GM12864 (cell line): ENCODE measurements at regions not wholly inside any gene's neighbourhood (a gene's known extent, or its start where the extent isn't known, plus 50 kb on each side); places are given as distances from the start of the nearest gene placed in this dataset.

Experiments
- DNase-seq: peaks from one replicate; pipeline ENCODE4 v3.0.0-alpha.2; 2011; ENCODE audit warnings: low read depth
- H3K4me3 ChIP-seq: 2 replicates; pipeline ENCODE4 v1.5.1; 2011; ENCODE audit warnings: mild to moderate bottlenecking, low read depth, low read length, control low read depth
- TF ChIP-seq, protein P1 (sequence below): IDR thresholded peaks from 2 replicates; pipeline ENCODE4 v1.5.1; 2011; ENCODE audit warnings: low read depth, mild to moderate bottlenecking, moderate library complexity, low read length, control low read depth, inconsistent platforms; ENCODE audit errors: missing control alignments

DNA sequence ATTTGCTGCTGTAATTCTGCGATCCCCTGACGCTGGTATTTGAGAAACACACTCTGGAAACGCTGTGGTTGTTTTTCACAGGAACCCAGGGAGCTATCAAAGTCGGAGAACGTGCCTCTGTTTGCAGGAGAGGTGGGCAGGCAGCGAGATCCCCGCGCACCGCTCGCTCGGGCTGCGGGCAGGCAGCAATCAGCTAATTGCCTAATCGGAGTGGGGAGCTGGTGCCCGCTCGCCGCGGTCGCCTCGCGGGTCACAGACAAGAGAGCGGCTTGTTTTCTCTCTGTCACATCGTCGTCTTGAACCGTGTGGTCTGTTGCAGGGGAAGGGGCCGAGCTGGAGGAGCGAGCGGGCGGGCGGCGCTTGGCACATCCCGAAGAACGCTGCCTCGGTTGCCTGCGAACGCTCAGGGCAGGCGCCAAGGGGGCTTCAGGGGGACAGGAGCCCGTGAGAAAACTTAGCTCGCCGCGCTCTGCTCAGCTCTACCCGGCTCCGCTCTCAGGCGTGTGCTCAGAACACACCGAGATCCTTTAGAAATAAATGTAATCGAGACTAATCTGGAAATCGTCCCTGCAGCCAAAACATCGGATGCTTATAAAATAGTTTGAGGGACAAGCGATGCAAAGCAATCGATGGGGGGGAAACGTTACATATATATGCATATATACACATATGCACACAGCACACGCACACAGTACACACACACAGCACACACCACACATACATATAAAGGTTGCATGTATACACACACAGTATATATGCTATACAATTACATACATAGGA, 93.6 kb upstream of the SMYD2 start:
- H3K4me3 ChIP-seq, result no peak overlapping the region
- TF ChIP-seq, protein P1, sequence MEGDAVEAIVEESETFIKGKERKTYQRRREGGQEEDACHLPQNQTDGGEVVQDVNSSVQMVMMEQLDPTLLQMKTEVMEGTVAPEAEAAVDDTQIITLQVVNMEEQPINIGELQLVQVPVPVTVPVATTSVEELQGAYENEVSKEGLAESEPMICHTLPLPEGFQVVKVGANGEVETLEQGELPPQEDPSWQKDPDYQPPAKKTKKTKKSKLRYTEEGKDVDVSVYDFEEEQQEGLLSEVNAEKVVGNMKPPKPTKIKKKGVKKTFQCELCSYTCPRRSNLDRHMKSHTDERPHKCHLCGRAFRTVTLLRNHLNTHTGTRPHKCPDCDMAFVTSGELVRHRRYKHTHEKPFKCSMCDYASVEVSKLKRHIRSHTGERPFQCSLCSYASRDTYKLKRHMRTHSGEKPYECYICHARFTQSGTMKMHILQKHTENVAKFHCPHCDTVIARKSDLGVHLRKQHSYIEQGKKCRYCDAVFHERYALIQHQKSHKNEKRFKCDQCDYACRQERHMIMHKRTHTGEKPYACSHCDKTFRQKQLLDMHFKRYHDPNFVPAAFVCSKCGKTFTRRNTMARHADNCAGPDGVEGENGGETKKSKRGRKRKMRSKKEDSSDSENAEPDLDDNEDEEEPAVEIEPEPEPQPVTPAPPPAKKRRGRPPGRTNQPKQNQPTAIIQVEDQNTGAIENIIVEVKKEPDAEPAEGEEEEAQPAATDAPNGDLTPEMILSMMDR, result no peak

DNA sequence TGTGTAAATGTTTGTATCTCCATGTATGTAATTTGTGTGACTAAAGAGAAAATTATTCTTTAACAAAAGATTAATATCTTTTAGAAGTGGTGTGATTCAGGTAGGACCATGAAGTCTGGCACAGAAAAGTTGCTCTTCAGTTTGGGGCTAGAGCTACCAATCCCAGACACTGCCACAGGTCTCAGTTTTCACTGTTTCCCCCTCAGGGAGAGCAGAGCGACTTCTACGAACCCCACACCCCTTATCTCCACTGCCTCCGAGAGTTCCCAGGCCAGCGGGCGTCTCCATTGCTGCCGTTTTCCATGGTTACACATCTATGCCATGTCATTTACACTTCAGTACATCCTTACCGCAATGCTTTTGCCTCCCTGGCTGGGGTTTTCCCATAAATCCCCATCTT, 93.0 kb upstream of the SMYD2 start:
- H3K4me3 ChIP-seq, result no peak overlapping the region
- no peak for DNase-seq
- TF ChIP-seq, protein P1, result no peak

More for the DNA sequence above, 93.6 kb upstream of the SMYD2 start:
- DNase-seq, result no peak

DNA sequence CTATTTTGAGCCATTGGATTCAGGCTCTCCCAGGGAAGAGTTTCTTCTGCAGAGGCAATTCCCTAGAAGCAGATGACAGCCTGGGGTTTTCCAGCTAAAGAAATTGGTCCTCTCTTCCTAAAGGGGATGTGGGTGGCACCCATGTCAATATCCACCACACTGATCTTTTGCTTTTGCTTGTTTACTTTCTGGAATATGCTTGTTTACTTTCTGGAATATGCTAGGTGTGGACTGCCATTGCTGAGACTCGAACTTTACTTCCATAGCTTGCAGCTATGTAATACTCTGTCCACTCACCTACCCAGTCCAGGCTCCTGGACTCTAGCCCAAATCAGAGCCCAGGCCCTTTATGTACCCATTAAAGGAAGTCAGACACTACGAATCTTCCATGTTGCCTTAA, 92.1 kb upstream of the SMYD2 start:
- no peak overlapping the region for H3K4me3 ChIP-seq
- DNase-seq, result no peak
- TF ChIP-seq, protein P1, result no peak

DNA sequence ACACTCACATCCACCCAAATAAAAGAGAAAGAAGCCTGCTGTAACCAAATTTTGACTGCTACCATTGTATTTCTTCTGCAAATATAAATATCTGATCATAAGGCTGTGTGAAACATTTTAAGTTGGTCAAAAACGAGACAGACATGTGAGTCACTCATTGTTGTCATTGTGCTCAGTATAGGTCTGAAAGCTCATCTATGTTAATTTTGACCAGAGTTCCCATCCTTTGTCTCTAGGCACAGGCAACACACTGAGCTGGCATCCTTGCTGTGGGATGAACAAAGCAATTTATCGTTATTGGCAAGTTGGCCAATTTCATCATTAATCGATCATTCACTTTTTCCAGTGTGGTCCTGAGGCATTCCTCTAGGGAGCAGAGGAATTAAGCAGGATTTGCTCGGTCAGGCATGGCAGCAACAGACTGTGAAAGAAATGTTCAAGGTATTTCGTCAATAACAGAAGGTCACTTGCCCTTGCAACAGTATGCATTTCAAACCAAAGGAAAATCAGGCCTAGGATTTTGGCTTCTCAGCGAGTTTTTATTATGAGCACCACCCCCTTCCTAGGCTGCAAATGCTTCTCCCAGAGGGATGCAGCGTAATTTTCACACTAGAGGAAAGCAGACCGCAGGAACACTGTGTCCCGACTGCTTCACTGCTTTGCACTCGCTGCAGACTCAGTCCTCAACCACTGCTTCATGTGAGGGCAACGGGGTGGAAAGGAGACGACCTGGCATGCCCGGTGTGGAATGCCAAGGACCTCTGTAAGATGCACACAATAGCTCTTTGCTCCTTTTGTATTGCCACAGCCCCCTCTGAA, 87.9 kb upstream of the SMYD2 start:
- TF ChIP-seq, protein P1, result no peak
- no peak for DNase-seq
- H3K4me3 ChIP-seq, result no peak overlapping the region

DNA sequence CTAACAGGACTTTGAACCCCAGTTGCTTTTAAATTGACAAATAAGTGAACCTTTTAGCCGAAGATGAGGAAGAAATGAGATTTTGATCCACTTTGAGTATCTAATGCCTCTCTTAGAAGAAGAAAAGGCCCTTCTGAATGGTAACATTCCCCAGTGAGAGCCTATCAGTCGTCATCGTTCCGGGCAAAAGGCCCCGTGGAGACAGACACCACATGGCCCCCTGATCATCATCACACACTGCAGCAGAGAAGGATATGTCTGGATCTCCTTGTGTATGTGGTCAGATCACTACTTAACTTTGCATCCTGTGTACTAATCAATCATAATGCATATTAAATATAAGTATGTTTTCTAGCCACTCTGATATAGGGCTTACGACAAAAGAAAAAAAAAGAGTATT, 87.3 kb upstream of the SMYD2 start:
- TF ChIP-seq, protein P1, result no peak
- no peak overlapping the region for H3K4me3 ChIP-seq
- DNase-seq, result no peak

DNA sequence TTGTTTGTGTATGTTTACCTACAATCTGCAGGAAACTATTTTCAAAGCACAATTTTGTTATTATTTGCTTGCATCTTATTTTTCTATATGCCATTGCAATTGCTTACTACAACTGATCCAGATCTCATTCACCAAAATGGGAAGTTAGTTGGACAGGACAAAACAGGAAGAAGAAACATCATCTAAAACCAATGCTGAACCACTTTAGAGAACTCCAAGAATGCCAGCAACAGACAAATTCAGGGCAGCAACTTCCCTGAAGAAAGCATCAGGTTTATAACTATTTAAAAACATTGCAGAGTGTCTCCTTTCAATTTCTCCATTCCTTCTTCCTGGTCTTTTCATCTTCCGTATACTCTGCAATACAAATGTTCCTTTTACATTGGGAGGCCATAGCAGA, 82.4 kb upstream of the SMYD2 start:
- no peak overlapping the region for H3K4me3 ChIP-seq
- no peak for DNase-seq
- TF ChIP-seq, protein P1, result no peak
